Loucy (cell line): ENCODE measurements at regions not wholly inside any gene's neighbourhood (a gene's known extent, or its start where the extent isn't known, plus 50 kb on each side); places are given as distances from the start of the nearest gene placed in this dataset.

Source experiments
- H2AFZ ChIP-seq: fragments of 200-600 bp; sonication (generic); 2 replicates; pipeline ENCODE4 v1.6.0; 2016; ENCODE audit warnings: antibody characterized with exemption, mild to moderate bottlenecking, low read length, moderate library complexity
- H3F3A ChIP-seq: fragments of 200-600 bp; 2 replicates; pipeline ENCODE4 v1.6.0; 2016; ENCODE audit warnings: antibody characterized with exemption, low read depth, mild to moderate bottlenecking
- H3K27me3 ChIP-seq: fragments of 200-600 bp; sonication (generic); 2 replicates; pipeline ENCODE4 v1.6.1; 2014; ENCODE audit warnings: low read length, mild to moderate bottlenecking; ENCODE audit not compliant: insufficient read depth, poor library complexity, severe bottlenecking
- H3K36me3 ChIP-seq: fragments of 200-600 bp; sonication (generic); 2 replicates; pipeline ENCODE4 v1.6.1; 2016; ENCODE audit warnings: low read length; ENCODE audit not compliant: insufficient read depth
- H3K4me1 ChIP-seq: fragments of 200-600 bp; sonication (generic); 2 replicates; pipeline ENCODE4 v1.5.1; 2014; ENCODE audit warnings: low read length, mild to moderate bottlenecking; ENCODE audit not compliant: insufficient read depth, poor library complexity, severe bottlenecking
- H3K4me2 ChIP-seq: fragments of 200-600 bp; sonication (generic); 2 replicates; pipeline ENCODE4 v1.6.0; 2014; ENCODE audit warnings: antibody characterized with exemption, low read length, low read depth, mild to moderate bottlenecking; ENCODE audit not compliant: poor library complexity, severe bottlenecking
- H3K4me3 ChIP-seq: fragments of 200-600 bp; sonication (generic); 2 replicates; pipeline ENCODE4 v1.5.1; 2014; ENCODE audit warnings: low read length, mild to moderate bottlenecking, mixed read lengths; ENCODE audit not compliant: poor library complexity, severe bottlenecking
- H3K79me2 ChIP-seq: fragments of 200-600 bp; sonication (generic); 2 replicates; pipeline ENCODE4 v1.6.1; 2014; ENCODE audit warnings: low read length; ENCODE audit not compliant: insufficient read depth
- H3K9ac ChIP-seq: fragments of 200-600 bp; sonication (generic); 2 replicates; pipeline ENCODE4 v1.6.0; 2014; ENCODE audit warnings: mild to moderate bottlenecking, low read depth, low read length, moderate library complexity; ENCODE audit not compliant: poor library complexity, severe bottlenecking
- H3K9me2 ChIP-seq: fragments of 200-600 bp; sonication (generic); replicated peaks from 2 replicates; pipeline ENCODE4 v1.6.1; 2016; ENCODE audit warnings: low read depth, low read length, mixed read lengths
- H3K9me3 ChIP-seq: fragments of 200-600 bp; sonication (generic); 2 replicates; pipeline ENCODE4 v1.6.1; 2014; ENCODE audit warnings: mild to moderate bottlenecking, antibody characterized with exemption, low read length, low read depth; ENCODE audit not compliant: insufficient read depth
- H4K20me1 ChIP-seq: fragments of 200-600 bp; sonication (generic); 2 replicates; pipeline ENCODE4 v1.6.0; 2014; ENCODE audit warnings: antibody characterized with exemption, low read length, mild to moderate bottlenecking; ENCODE audit not compliant: insufficient read depth, poor library complexity, severe bottlenecking
- CTCF ChIP-seq: fragments of 200-600 bp; sonication (generic); conservative IDR thresholded peaks from 2 replicates; pipeline ENCODE4 v1.5.1; 2014; ENCODE audit warnings: mild to moderate bottlenecking, antibody characterized with exemption, low read length
- EZH2phosphoT487 ChIP-seq: fragments of 200-600 bp; IDR thresholded peaks from 2 replicates; pipeline ENCODE4 v1.6.1; 2018; ENCODE audit warnings: antibody characterized with exemption, mild to moderate bottlenecking, moderate library complexity, borderline replicate concordance

GRCh38 chr4:30427932-30428331 lies 292.2 kb upstream of the PCDH7 start:
- Histone ChIP-seq H3K79me2 (no peaks in the 10 kb centered on the region), H3K36me3 (no peaks in the 10 kb centered on the region), H3F3A (no peaks in the 10 kb centered on the region), H3K4me3 (no peak overlapping the region), H3K9me2 (no peaks in the 10 kb centered on the region), H3K4me2 (no peak overlapping the region), H2AFZ (no peak overlapping the region), H3K27me3 (no peaks in the 10 kb centered on the region), H4K20me1 (no peaks in the 10 kb centered on the region), H3K4me1 (no peaks in the 10 kb centered on the region), H3K9me3 (no peaks in the 10 kb centered on the region), H3K9ac (no peak overlapping the region)
- no peak for TF ChIP-seq EZH2phosphoT487
- TF ChIP-seq CTCF: no peak

GRCh38 chr4:30429813-30430761 lies 290.1 kb upstream of the PCDH7 start:
- Histone ChIP-seq H3K4me2 (no peak overlapping the region), H3K4me3 (no peak overlapping the region), H3F3A (no peaks in the 10 kb centered on the region), H2AFZ (no peak overlapping the region), H3K9me3 (no peaks in the 10 kb centered on the region), H4K20me1 (no peaks in the 10 kb centered on the region), H3K27me3 (no peaks in the 10 kb centered on the region), H3K4me1 (no peaks in the 10 kb centered on the region), H3K9me2 (no peaks in the 10 kb centered on the region), H3K36me3 (no peaks in the 10 kb centered on the region), H3K9ac (no peak overlapping the region), H3K79me2 (no peaks in the 10 kb centered on the region)
- TF ChIP-seq CTCF (no peak), EZH2phosphoT487 (no peak)

GRCh38 chr4:30434656-30435055 lies 285.5 kb upstream of the PCDH7 start:
- Histone ChIP-seq H3K36me3 (no peaks in the 10 kb centered on the region), H3K9ac (no peak overlapping the region), H3K9me3 (no peaks in the 10 kb centered on the region), H2AFZ (no peak overlapping the region), H3F3A (no peaks in the 10 kb centered on the region), H3K4me1 (no peaks in the 10 kb centered on the region), H4K20me1 (no peaks in the 10 kb centered on the region), H3K79me2 (no peaks in the 10 kb centered on the region), H3K27me3 (no peaks in the 10 kb centered on the region), H3K4me3 (no peak overlapping the region), H3K4me2 (no peak overlapping the region), H3K9me2 (no peaks in the 10 kb centered on the region)
- no peak for TF ChIP-seq CTCF
